Heart left ventricle (tissue), 16 donors: ENCODE measurements at regions not wholly inside any gene's neighbourhood (a gene's known extent, or its start where the extent isn't known, plus 50 kb on each side); places are given as distances from the start of the nearest gene placed in this dataset.
A peak's percentile ranks its signal among the peaks of the same experiment; 100 is the strongest.

Source experiments
- ATAC-seq, 4 donors: fragments of 200-7000 bp; cut with Tn5 transposase; one replicate each; pipeline ENCODE4 v1.9.1; 2020 to 2022; ENCODE audit warnings: moderate library complexity in 4 of 4, mild to moderate bottlenecking in 3 of 4, moderate number of reproducible peaks in 1 of 4
- DNase-seq, 5 donors: peaks; one replicate each; pipeline ENCODE4 v3.0.0-alpha.2; 2020
- H3K27ac ChIP-seq, 12 donors: fragments of 200-600 bp; sonication (generic) in 4 of 12; one replicate each; pipeline versions ENCODE4 v1.5.0 to v1.8.0; 2016 to 2022; ENCODE audit warnings: mild to moderate bottlenecking in 2 of 12
- H3K27me3 ChIP-seq, 9 donors: fragments of 200-600 bp; sonication (generic) in 2 of 9; one replicate each; pipeline versions ENCODE4 v1.5.1 to v1.8.0; 2016 to 2022; ENCODE audit warnings: mild to moderate bottlenecking in 3 of 9
- H3K36me3 ChIP-seq, 9 donors: fragments of 200-600 bp; sonication (generic) in 2 of 9; one replicate each; pipeline versions ENCODE4 v1.5.0 to v1.8.0; 2018 to 2022; ENCODE audit warnings: mild to moderate bottlenecking in 2 of 9
- H3K4me1 ChIP-seq, 12 donors: fragments of 200-600 bp; sonication (generic) in 4 of 12; one replicate each; pipeline versions ENCODE4 v1.5.0 to v1.8.0; 2016 to 2022; ENCODE audit warnings: mild to moderate bottlenecking in 3 of 12
- H3K4me3 ChIP-seq, 12 donors: fragments of 200-600 bp; sonication (generic) in 4 of 12; one replicate each; pipeline versions ENCODE4 v1.5.0 to v1.8.0; 2017 to 2022; ENCODE audit warnings: mild to moderate bottlenecking in 9 of 12, moderate library complexity in 4 of 12
- H3K9me3 ChIP-seq, 12 donors: fragments of 200-600 bp; sonication (generic) in 4 of 12; one replicate each; pipeline versions ENCODE4 v1.5.0 to v1.8.0; 2016 to 2022; ENCODE audit warnings: mild to moderate bottlenecking in 1 of 12
- POLR2A ChIP-seq, 2 donors: fragments of 450-650 bp; IDR thresholded peaks; one replicate each; pipeline ENCODE4 v1.6.1; 2017; ENCODE audit warnings: antibody characterized with exemption in 2 of 2, mild to moderate bottlenecking in 2 of 2, moderate library complexity in 2 of 2
- WGBS, 4 donors: extraction: QIAGEN DNeasy Blood & Tissue Kit in 2 of 4; methylation state at CpG; one replicate each; pipeline versions ENCODE4 v1.1.5 to v1.1.7; 2013 to 2018; 5-methylcytosine and 5-hydroxymethylcytosine counted together
- intact Hi-C, 10 donors: fragments of 100-400 bp; cut with DNase I; formaldehyde crosslinking; loops; one replicate each; pipeline versions ENCODE4 v1.11.1 to v1.14.2; 2022
- TF ChIP-seq, protein P1 (sequence below), 12 donors: fragments of 200-600 bp; sonication (generic) in 4 of 12; IDR thresholded peaks; one replicate each; pipeline versions ENCODE4 v1.5.0 to v1.8.0; 2018 to 2022; ENCODE audit warnings: antibody characterized with exemption in 12 of 12, mild to moderate bottlenecking in 5 of 12
- donor health status: ischemic (EF 13 %, LVEDD 7.1; RV severe dilation, severe dysfunction).
- donor health status: healthy with polysubstance abuse.
- donor health status: DM: no; HTN: yes; CAD: no.
- donor health status: DM: no; HTN: no; CAD: no.
- donor health status: ischemic (EF 25% LVEDD 6.9; RV normal size, moderate dysfunction).
- donor health status: ischemic (EF 25% LVEDD 5.7; RV mildly dilated, moderate dysfunction).
- donor health status: healthy.
- donor health status: DM: yes; HTN: yes; CAD: no.
- donor health status: ischemic (EF 35%, LVEDD 5.7; RV mildly dilated, moderate dysfunction).
- donor health status: nonischemic (EF 11% LVEDD 7.7; RV severe dilation, severe dysfunction).
- donor health status: DM: yes; HTN: yes; CAD: no.
- donor health status: PGD.
- donor health status: ischemic (EF 29% LVEDD 5.4; RV normal size, mild dysfunction).
- donor health status: nonischemic (EF 23%, LVEDD 6.1; RV moderate dilation, normal function).

GRCh38 chr6:112745765-112746164, 398.6 kb downstream of the RFPL4B start:
- WGBS, 4 donors, result 37 to 60% (median 45%) methylated on average over 1 of the region's 1 CpG
- H3K36me3 ChIP-seq, result no peaks in the 10 kb centered on the region
- peak overlapping the region in 4 of 12 donors; percentile 8 to 57 (median 30) for H3K27ac ChIP-seq
- no peak for DNase-seq
- peaks cover 0 to 5% (median 0%) of the 10 kb centered on the region in 12 donors for H3K4me1 ChIP-seq
- no peak for ATAC-seq
- H3K9me3 ChIP-seq, result no peaks in the 10 kb centered on the region
- no peak overlapping the region for H3K4me3 ChIP-seq
- intact Hi-C loops, result no loop called here
- TF ChIP-seq, protein P1, sequence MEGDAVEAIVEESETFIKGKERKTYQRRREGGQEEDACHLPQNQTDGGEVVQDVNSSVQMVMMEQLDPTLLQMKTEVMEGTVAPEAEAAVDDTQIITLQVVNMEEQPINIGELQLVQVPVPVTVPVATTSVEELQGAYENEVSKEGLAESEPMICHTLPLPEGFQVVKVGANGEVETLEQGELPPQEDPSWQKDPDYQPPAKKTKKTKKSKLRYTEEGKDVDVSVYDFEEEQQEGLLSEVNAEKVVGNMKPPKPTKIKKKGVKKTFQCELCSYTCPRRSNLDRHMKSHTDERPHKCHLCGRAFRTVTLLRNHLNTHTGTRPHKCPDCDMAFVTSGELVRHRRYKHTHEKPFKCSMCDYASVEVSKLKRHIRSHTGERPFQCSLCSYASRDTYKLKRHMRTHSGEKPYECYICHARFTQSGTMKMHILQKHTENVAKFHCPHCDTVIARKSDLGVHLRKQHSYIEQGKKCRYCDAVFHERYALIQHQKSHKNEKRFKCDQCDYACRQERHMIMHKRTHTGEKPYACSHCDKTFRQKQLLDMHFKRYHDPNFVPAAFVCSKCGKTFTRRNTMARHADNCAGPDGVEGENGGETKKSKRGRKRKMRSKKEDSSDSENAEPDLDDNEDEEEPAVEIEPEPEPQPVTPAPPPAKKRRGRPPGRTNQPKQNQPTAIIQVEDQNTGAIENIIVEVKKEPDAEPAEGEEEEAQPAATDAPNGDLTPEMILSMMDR (IDR thresholded peaks at IDR 0.05), result no peak
- no peak for TF ChIP-seq POLR2A (IDR thresholded peaks at IDR 0.05)
- H3K27me3 ChIP-seq, result no peaks in the 10 kb centered on the region

DNA sequence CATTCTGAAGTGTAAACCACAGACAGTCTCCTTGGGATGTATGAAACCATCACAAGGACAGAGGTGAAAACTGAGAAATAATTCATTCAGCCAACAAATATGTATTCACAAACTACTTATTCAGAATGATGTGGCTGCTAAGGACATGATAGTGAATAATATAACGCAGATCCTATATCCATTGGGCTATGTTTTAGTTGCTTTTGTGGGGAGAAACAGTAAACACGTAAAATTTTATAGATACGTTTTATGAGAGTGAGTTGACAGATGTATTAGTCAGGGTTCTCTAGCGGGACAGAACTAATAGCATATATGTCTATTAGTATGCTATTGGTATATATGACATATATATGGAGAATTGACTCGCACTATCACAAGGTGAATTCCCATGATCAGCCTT, 402.5 kb downstream of the RFPL4B start:
- DNase-seq (no peak), ATAC-seq (no peak)
- Histone ChIP-seq H3K27ac (no peak overlapping the region), H3K4me1 (peaks cover 0 to 5% (median 0%) of the 10 kb centered on the region in 12 donors), H3K27me3 (no peaks in the 10 kb centered on the region), H3K4me3 (no peak overlapping the region), H3K36me3 (no peaks in the 10 kb centered on the region), H3K9me3 (no peaks in the 10 kb centered on the region)
- 96 to 98% (median 97%) methylated on average over 5 of the region's 5 CpGs for WGBS, 4 donors
- intact Hi-C loops, result no loop called here
- TF ChIP-seq, protein P1 (IDR thresholded peaks at IDR 0.05), result no peak
- no peak for TF ChIP-seq POLR2A (IDR thresholded peaks at IDR 0.05)

DNA sequence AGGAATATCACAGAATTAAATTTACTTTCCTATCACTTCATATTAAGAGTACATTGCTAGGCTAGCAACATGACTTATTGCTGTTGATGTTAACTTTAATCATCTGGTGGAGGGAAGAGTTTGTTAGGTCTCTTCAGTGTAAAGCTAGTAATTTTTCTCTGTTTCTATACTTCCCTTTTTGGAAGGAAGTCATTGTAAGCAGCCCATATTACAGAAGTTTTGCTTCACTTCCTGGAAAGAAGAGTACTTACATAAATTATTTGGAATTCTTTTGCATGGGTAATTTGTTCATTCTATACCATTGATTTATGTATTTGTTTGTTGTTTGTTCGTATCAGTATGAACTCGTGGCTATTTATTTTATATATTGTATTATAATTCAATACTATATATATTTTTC, 405.2 kb downstream of the RFPL4B start:
- Histone ChIP-seq H3K36me3 (no peaks in the 10 kb centered on the region), H3K9me3 (peaks cover 0 to 8% (median 0%) of the 10 kb centered on the region in 12 donors), H3K4me1 (peaks cover 0 to 2% (median 0%) of the 10 kb centered on the region in 12 donors), H3K27ac (no peak overlapping the region), H3K4me3 (no peak overlapping the region), H3K27me3 (no peaks in the 10 kb centered on the region)
- WGBS, 4 donors, result 89 to 96% (median 92%) methylated on average over 2 of the region's 2 CpGs
- intact Hi-C loops, result no loop called here
- no peak for TF ChIP-seq POLR2A (IDR thresholded peaks at IDR 0.05)
- TF ChIP-seq, protein P1 (IDR thresholded peaks at IDR 0.05), result no peak
- no peak for DNase-seq
- ATAC-seq, result no peak

GRCh38 chr6:112752791-112753190, 405.7 kb downstream of the RFPL4B start:
- no peak overlapping the region for H3K27ac ChIP-seq
- no peaks in the 10 kb centered on the region for H3K4me1 ChIP-seq
- no peak overlapping the region for H3K4me3 ChIP-seq
- peaks cover 0 to 8% (median 0%) of the 10 kb centered on the region in 12 donors for H3K9me3 ChIP-seq
- intact Hi-C loops, result no loop called here
- H3K27me3 ChIP-seq, result no peaks in the 10 kb centered on the region
- no peak for TF ChIP-seq POLR2A (IDR thresholded peaks at IDR 0.05)
- TF ChIP-seq, protein P1 (IDR thresholded peaks at IDR 0.05), result no peak
- no peak for ATAC-seq
- H3K36me3 ChIP-seq, result no peaks in the 10 kb centered on the region
- no peak for DNase-seq
